Epithelial cell of proximal tubule (primary cell): ENCODE measurements at regions not wholly inside any gene's neighbourhood (a gene's known extent, or its start where the extent isn't known, plus 50 kb on each side); places are given as distances from the start of the nearest gene placed in this dataset.

Experiments
- DNase-seq: peaks from one replicate; pipeline ENCODE4 v3.0.0-alpha.2; 2011; ENCODE audit warnings: low read depth
- H3K4me3 ChIP-seq: 2 replicates; pipeline ENCODE4 v1.5.1; 2011; ENCODE audit warnings: low read depth, mild to moderate bottlenecking, low read length
- CTCF ChIP-seq: conservative IDR thresholded peaks from 2 replicates; pipeline ENCODE4 v1.5.1; 2012; ENCODE audit warnings: low read depth, mild to moderate bottlenecking, low read length

- peak; percentile 87 for DNase-seq
These were observed 149.2 kb upstream of the JUN start for GRCh38 chr1:58932859-58933598.

GRCh38 chr1:58933599-58933926 lies 149.7 kb upstream of the JUN start:
- TF ChIP-seq CTCF: no peak
- DNase-seq: no peak
- H3K4me3 ChIP-seq: no peak overlapping the region

More at GRCh38 chr1:58932859-58933598, 149.2 kb upstream of the JUN start:
- no peak for TF ChIP-seq CTCF
- H3K4me3 ChIP-seq: no peak overlapping the region

- DNase-seq: no peak
- H3K4me3 ChIP-seq: no peak overlapping the region
- TF ChIP-seq CTCF: no peak
These were observed 150.9 kb upstream of the JUN start for GRCh38 chr1:58934706-58935105.

- TF ChIP-seq CTCF: no peak
These were observed 153.1 kb upstream of the JUN start for GRCh38 chr1:58936973-58937372.

GRCh38 chr1:58939146-58939545 lies 155.3 kb upstream of the JUN start:
- DNase-seq: no peak
- TF ChIP-seq CTCF: no peak
- no peak overlapping the region for H3K4me3 ChIP-seq

More at GRCh38 chr1:58936973-58937372, 153.1 kb upstream of the JUN start:
- H3K4me3 ChIP-seq: no peak overlapping the region
- DNase-seq: no peak

- TF ChIP-seq CTCF: no peak
- DNase-seq: no peak
- H3K4me3 ChIP-seq: no peak overlapping the region
These were observed 156.0 kb upstream of the JUN start for GRCh38 chr1:58939666-58940370.
